ENCODE measurements at regions not wholly inside any gene's neighbourhood (a gene's known extent, or its start where the extent isn't known, plus 50 kb on each side); places are given as distances from the start of the nearest gene placed in this dataset.

- no peak for DNase-seq (ENCODE audit: low spot score)
- intact Hi-C loops (cut with DNase I): no loop called here
- Histone ChIP-seq H3K27me3 (replicated peaks; ENCODE audit: insufficient read depth) (no peaks in the 10 kb centered on the region), H3K4me3 (no peak overlapping the region), H3K9me3 (no peaks in the 10 kb centered on the region), H3K27ac (no peak overlapping the region), H3K4me1 (replicated peaks) (no peaks in the 10 kb centered on the region), H3K36me3 (no peaks in the 10 kb centered on the region)
- TF ChIP-seq POLR2A (IDR thresholded peaks at IDR 0.05): no peak
- TF ChIP-seq CTCF (IDR thresholded peaks at IDR 0.05): no peak
- no peak for TF ChIP-seq POLR2AphosphoS5 (IDR thresholded peaks at IDR 0.05)
- WGBS: 87% methylated on average over 2 of the region's 2 CpGs
Observed at GRCh38 chr4:31383767-31384166, 663.6 kb downstream of the PCDH7 start.

- Histone ChIP-seq H3K27ac (no peak overlapping the region), H3K4me3 (no peak overlapping the region), H3K36me3 (no peaks in the 10 kb centered on the region), H3K9me3 (no peaks in the 10 kb centered on the region), H3K27me3 (replicated peaks; ENCODE audit: insufficient read depth) (no peaks in the 10 kb centered on the region), H3K4me1 (replicated peaks) (no peaks in the 10 kb centered on the region)
- intact Hi-C loops (cut with DNase I): no loop called here
- no peak for DNase-seq (ENCODE audit: low spot score)
- TF ChIP-seq POLR2A (IDR thresholded peaks at IDR 0.05) (no peak), CTCF (IDR thresholded peaks at IDR 0.05) (no peak), POLR2AphosphoS5 (IDR thresholded peaks at IDR 0.05) (no peak)
Observed at GRCh38 chr4:31390849-31391248, 670.7 kb downstream of the PCDH7 start.

- Histone ChIP-seq H3K36me3 (no peaks in the 10 kb centered on the region), H3K4me1 (replicated peaks) (no peaks in the 10 kb centered on the region), H3K4me3 (no peak overlapping the region), H3K27me3 (replicated peaks; ENCODE audit: insufficient read depth) (no peaks in the 10 kb centered on the region), H3K9me3 (no peaks in the 10 kb centered on the region), H3K27ac (no peak overlapping the region)
- intact Hi-C loops (cut with DNase I): no loop called here
- TF ChIP-seq POLR2A (IDR thresholded peaks at IDR 0.05) (no peak), POLR2AphosphoS5 (IDR thresholded peaks at IDR 0.05) (peak; percentile 69)
- peak; percentile 33 for DNase-seq (ENCODE audit: low spot score)
Observed at GRCh38 chr4:31391976-31392375, 671.8 kb downstream of the PCDH7 start.

- Histone ChIP-seq H3K9me3 (no peaks in the 10 kb centered on the region), H3K4me1 (replicated peaks) (no peaks in the 10 kb centered on the region), H3K27ac (no peak overlapping the region), H3K4me3 (no peak overlapping the region), H3K27me3 (replicated peaks; ENCODE audit: insufficient read depth) (no peaks in the 10 kb centered on the region), H3K36me3 (no peaks in the 10 kb centered on the region)
- TF ChIP-seq POLR2A (IDR thresholded peaks at IDR 0.05): no peak
- TF ChIP-seq CTCF (IDR thresholded peaks at IDR 0.05): no peak
- no peak for TF ChIP-seq POLR2AphosphoS5 (IDR thresholded peaks at IDR 0.05)
- intact Hi-C loops (cut with DNase I): no loop called here
- WGBS: 61% methylated on average over 2 of the region's 2 CpGs
- DNase-seq (ENCODE audit: low spot score): no peak
Observed at GRCh38 chr4:31392923-31393322, 672.8 kb downstream of the PCDH7 start.

GRCh38 chr4:31408121-31408520, 688.0 kb downstream of the PCDH7 start:
- no peaks in the 10 kb centered on the region for H3K36me3 ChIP-seq
- WGBS: 68% methylated on average over 3 of the region's 3 CpGs
- no peak for DNase-seq (ENCODE audit: low spot score)
- peaks cover 6% of the 10 kb centered on the region for H3K4me1 ChIP-seq (replicated peaks)
- TF ChIP-seq POLR2AphosphoS5 (IDR thresholded peaks at IDR 0.05) (no peak), CTCF (IDR thresholded peaks at IDR 0.05) (no peak), POLR2A (IDR thresholded peaks at IDR 0.05) (no peak)
- intact Hi-C loops (cut with DNase I): no loop called here
- no peaks in the 10 kb centered on the region for H3K27me3 ChIP-seq (replicated peaks; ENCODE audit: insufficient read depth)
- no peak overlapping the region for H3K4me3 ChIP-seq
- H3K9me3 ChIP-seq: no peaks in the 10 kb centered on the region
- no peak overlapping the region for H3K27ac ChIP-seq
